A549 (cell line): ENCODE measurements at regions not wholly inside any gene's neighbourhood (a gene's known extent, or its start where the extent isn't known, plus 50 kb on each side); places are given as distances from the start of the nearest gene placed in this dataset.

Source experiments
- CTCF ChIP-seq: fragments of >200 bp; sonication (Bioruptor Twin); formaldehyde crosslinking; IDR thresholded peaks from 3 replicates; pipeline ENCODE4 v1.5.1; 2016
- MAZ ChIP-seq: fragments of 150-350 bp; IDR thresholded peaks from 2 replicates; pipeline ENCODE4 v1.6.1; 2014; ENCODE audit warnings: antibody characterized with exemption, low read depth, low read length, borderline replicate concordance

- TF ChIP-seq MAZ (no peak), CTCF (no peak)
Measured at GRCh38 chr5:29516224-29516623, 1677.3 kb upstream of the CDH6 start.
